ENCODE measurements at regions not wholly inside any gene's neighbourhood (a gene's known extent, or its start where the extent isn't known, plus 50 kb on each side); places are given as distances from the start of the nearest gene placed in this dataset.

DNA sequence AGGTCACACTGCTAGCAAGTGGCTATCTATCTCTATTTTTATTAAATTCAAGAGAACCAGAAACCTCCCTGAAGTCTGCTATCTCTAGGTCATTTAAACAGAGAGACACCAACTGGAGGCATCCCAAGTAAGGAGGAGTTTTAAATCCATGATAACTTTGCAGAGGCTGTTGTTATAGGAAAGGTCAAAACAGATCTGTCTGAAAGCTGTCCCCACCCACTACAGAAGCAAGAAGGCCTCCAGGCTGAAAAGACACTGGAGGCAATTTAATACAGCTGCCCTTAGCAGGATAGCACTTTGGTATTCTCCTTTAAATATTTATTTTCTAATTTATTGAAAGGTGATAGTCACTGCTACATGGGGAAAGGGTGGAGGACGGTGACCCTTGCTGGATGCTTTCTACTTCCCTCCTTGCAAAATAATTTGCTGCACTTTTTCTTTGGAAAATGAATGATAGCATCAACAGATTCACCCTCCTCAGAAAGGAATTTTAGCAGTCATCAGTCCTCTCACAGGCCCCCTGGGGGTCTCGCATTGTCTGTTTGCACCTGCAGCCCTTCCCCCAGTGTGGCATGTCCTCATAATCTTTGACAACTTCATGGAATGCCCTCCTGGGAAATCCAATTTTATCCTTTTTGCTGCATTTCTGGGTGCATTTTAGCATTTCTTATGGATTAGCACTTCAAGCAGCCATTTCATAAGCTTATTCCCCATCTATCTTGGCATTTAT lies 429.5 kb upstream of the TNP1 start:
- DNase-seq: no peak

GRCh38 chr2:217288472-217289063 lies 428.7 kb upstream of the TNP1 start:
- no peak for DNase-seq

- no peak for DNase-seq
Observed at GRCh38 chr2:217286833-217287232, 427.0 kb upstream of the TNP1 start.

DNA sequence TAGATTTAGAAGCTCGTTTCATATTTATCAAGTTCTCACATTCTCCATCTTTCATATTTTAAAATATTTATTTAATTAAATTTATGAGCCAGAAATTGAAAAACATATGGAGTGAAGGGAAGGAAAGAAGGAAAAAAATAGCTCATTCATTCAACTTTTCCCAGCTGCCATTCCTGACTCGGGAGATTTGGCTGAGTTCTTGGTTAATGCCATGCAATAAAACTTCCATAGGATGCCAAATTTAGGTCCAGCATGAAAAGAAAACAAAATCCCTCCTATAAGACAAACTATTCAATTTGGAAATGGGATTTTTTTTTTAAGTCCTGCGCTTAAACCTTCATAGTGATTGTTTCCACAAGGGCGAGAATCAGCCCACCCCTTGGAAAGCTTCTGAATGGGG lies 426.1 kb upstream of the TNP1 start:
- DNase-seq: no peak

DNA sequence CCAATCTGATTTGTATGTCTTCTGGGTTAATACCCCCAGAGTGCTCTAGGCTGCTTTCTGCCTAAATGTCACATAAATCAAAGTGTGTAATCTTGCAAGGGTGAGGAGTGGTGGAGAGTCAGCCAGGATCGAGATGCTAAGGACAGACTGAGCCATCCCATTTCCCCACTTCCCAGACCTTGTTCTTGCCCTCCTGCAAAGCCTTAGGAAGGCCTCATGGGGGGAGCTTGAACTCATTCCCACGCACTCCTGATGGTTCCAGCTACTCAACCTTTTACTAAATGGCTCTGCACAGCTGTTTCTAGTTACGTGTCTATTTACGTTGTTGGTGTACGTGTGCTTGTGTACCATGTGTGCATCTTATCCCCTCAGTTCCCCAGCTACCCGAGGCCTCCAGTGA lies 423.6 kb upstream of the TNP1 start:
- no peak for DNase-seq

GRCh38 chr2:217282531-217282930 lies 422.7 kb upstream of the TNP1 start:
- DNase-seq: no peak

DNA sequence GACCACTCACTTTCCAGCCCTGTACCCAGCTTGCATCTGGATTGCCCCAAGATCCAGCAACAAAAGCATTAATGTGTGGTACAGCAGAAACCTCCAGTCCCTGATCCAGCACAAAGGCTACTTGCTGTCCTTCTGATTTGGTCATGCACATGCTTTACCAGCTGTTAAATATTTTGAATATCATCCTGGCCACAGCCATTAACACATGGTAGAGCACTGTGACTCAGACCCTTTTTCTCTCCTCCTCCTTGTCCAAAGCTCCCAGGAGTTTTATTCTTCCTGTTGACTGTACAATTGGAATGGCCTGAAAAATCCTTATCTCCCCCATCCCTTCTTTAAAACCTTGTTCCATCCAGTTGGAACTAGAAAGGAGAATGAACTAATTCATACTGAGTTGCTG lies 419.7 kb upstream of the TNP1 start:
- no peak for DNase-seq

DNA sequence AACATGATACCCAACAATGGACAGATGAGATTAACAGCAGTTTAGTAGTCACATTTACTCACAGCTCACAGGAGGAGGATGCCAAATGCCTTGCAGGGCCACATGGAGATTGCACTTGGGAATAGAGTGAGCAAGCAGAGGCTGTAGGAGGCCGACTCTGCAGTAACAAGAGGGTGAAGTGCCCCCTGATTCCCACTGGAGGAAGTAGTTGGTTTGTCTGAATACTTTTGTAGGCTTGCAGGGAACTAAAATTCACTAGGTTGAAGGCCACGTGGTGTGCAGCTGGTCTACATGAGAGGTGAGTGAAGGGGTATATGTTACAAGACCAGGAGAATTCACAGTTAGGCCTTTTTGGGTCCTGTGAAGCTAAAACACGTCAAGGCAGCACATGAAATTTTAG lies 419.3 kb upstream of the TNP1 start:
- DNase-seq: no peak

DNA sequence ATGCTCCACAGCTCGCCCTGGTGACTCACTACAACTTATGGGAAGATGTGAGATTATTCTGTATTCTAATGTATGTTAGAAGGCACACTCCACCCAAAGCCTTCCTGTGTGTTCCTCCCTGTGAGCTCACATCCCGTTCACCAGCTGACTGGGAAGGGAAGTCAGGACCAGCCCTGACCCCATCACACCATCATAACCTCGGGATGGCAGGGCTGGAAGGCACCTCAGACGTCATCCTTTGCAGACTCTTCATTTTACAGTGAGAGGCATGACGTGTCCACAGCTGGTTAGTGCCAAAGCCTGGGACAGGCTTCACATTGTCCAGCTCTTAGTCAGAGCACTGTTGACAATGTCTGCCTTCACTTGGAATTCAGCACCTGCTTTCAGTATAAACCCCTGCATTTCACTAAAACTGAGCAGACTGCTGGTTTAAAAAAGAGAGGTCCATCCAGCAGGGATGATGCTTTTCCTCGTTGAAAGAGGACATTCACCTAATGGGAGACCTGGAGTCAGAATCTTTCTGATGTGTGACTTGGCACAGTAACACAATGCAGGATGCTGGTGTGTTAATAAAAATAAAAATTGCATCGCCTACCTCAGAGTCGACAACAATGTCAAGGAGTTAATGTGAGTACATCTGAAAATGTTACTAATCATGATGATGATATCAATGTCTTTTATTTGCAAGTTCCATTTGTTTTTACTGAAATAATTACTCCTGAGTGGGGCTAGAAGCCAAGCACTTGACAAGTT lies 418.0 kb upstream of the TNP1 start:
- no peak for DNase-seq

DNA sequence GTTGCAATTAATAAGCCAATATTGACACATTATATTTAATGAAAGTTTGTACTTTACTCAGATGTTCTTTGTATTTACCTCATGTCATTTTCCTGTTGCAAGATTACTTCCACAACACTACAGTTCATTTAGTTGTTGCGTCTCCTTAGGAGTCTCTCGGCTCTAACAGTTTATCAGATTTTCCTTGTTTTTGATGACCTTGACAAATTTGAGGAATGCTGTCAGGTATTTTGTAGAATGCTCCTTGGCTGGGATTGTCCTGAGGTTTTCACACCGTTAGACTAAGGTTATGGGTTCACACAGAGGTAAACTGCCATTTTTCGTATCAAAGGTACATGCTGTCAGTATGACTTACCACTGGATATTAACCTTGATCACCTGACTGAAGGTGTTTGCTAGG lies 416.6 kb upstream of the TNP1 start:
- DNase-seq: no peak

- DNase-seq: no peak
Observed at GRCh38 chr2:217275091-217275490, 415.2 kb upstream of the TNP1 start.

DNA sequence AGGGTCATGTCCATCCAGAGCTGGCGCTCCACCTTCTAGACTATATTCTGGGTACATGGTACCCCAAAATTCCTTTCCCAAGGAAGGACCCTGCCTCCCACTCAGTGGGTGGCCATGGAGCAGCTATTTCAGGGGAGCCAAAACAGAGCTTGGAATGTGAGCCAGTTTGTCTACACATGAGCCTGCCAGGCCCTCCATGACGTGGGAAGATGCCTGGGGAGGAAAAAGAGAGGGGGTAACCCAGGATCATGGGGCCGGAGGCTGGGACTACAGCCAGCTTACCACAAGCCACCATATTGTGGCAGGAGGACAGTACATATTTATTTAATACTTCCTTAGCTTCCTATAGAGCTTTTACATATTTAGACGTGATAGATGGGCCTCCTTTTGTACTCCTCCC lies 414.7 kb upstream of the TNP1 start:
- no peak for DNase-seq

DNA sequence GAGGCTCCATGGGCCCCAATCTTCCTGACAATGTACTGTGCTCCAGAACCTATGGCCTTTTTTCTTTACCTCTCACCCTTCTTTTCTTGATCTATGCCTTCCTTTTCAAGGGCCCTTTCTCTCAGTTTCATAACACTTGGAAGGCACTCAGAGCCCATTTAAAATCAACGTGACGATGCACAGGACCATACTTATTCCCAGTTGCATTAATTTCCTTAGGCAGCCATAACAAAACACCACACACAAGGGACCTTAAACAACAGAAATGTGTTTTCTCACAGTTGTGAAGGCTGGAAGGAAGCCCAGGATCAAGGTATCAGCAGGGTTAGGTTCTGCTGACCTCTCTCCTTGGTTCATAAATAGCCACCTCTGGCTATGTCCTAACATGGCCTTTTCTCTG lies 414.0 kb upstream of the TNP1 start:
- no peak for DNase-seq

DNA sequence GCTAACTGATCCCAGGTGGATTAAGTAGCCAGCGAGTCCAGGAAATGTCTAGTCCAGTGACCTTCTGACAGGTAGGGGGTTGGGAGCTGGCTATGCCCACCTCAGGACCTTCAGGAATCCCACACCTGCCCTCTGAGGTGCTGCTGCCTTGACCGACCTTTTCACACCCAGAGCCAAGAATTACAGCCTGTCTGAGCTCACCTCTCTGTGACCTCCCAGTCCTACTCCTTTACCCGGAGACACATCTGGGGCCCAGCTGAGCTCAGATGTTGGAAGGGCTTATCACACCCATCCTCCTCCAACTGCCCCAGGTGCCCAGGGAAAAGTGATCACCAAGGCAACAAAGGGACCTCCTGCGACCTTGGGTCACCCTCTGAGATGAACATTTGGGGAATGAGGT lies 413.3 kb upstream of the TNP1 start:
- no peak for DNase-seq

DNA sequence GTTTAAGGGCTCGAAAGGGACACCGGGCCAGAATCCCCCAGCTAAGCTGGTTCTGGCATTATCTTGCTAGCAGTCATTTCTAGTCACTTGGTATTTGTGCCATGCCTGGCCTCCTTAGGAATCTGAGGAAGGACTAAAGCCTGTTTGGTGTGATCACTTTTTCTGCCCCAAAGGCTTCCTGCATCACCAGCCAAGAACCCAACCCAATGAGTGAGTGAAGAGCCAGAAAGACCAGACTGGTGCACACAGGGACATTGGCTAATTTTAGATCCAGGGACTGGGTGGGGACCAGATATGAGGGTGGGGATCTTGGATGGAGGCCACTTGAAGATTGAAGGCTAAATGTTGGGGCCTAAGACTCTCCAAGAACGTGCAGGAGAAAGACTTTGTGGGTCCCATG lies 411.9 kb upstream of the TNP1 start:
- no peak for DNase-seq

- no peak for DNase-seq
Observed at GRCh38 chr2:217270485-217271121, 410.7 kb upstream of the TNP1 start.

DNA sequence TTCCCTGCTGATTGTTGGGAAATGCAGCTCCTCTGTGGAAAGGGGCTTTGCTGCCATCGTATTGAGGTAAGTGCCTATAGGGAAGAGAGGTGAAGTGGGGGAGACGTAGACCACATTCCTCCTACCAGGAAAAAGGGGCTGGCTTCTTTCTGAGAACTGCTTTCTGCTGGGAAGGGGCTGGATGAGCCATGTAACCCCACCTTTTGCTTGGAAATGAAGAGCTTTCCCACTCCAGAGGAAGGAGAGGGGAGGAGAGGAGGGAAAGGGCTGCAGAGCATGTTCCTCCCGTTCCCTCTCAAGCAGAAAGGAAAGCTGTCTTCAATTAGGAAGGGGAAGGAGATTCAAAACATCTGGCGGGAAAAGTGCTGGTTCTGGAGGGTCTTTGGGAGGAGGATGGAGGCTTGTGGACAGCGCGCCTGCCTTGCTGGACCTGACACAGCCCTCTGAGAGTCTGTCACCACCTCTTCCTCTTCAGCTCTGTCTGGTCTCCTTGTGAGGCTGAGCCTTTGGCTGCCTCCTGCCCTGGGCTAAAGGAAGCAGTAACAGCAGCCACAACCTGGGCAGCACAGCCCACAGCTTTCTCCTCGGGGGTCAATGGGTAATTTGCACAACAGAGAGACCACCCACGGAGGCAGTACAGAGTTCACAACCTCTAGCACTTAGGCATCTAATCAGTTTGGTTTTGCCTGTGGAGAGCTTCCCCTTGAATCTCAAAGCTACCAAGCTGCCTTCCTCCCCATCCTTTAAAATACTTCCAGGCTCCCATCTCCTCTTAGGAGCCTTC lies 410.0 kb upstream of the TNP1 start:
- DNase-seq: no peak

- DNase-seq: no peak
Observed at GRCh38 chr2:217268978-217269377, 409.1 kb upstream of the TNP1 start.

GRCh38 chr2:217267758-217268157 lies 407.9 kb upstream of the TNP1 start:
- no peak for DNase-seq

- DNase-seq: no peak
Observed at GRCh38 chr2:217263756-217264155, 403.9 kb upstream of the TNP1 start.

DNA sequence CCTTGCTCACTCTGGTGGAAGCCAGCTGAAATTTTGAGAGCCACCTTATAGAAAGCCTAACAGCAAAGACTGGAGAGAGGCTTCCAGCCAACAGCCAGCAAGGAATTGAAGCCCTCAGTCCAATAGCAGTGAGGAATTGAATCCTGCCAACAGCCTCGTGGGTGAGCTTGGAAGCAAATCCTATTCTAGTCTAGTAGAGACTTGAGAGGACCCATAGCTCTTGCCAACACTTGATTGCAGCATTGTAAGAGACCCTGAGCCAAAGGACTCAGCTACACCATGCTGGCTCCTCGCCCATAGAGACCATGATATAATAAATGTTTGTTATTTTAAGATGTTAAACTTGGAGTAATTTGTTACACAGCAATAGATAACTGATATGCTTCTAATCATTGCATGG lies 403.0 kb upstream of the TNP1 start:
- DNase-seq: no peak

GRCh38 chr2:217261452-217261851 lies 401.6 kb upstream of the TNP1 start:
- no peak for DNase-seq

All from activated effector memory CD4-positive, alpha-beta T cell treated with anti-CD3 and anti-CD28 coated beads, Interleukin-2, amount 50 U/mL, for 16 hours (primary cell).